Peyer's patch (tissue), 4 donors: ENCODE measurements at regions not wholly inside any gene's neighbourhood (a gene's known extent, or its start where the extent isn't known, plus 50 kb on each side); places are given as distances from the start of the nearest gene placed in this dataset.

Experiments
- POLR2A ChIP-seq, 2 donors: fragments of 450-650 bp; IDR thresholded peaks; one replicate each; pipeline ENCODE4 v1.5.1; 2017; ENCODE audit warnings: antibody characterized with exemption in 2 of 2, mild to moderate bottlenecking in 2 of 2, moderate library complexity in 2 of 2
- TF ChIP-seq, protein P1 (sequence below), 6 experiments: fragments of 450-650 bp in 4 of 6; fragments of 200-600 bp in 2 of 6; sonication (generic) in 1 of 6; IDR thresholded peaks; one replicate each; pipeline ENCODE4 v1.5.1; 2017 to 2019; ENCODE audit warnings: antibody characterized with exemption in 6 of 6, mild to moderate bottlenecking in 3 of 6, moderate library complexity in 1 of 6

- TF ChIP-seq, protein P1, sequence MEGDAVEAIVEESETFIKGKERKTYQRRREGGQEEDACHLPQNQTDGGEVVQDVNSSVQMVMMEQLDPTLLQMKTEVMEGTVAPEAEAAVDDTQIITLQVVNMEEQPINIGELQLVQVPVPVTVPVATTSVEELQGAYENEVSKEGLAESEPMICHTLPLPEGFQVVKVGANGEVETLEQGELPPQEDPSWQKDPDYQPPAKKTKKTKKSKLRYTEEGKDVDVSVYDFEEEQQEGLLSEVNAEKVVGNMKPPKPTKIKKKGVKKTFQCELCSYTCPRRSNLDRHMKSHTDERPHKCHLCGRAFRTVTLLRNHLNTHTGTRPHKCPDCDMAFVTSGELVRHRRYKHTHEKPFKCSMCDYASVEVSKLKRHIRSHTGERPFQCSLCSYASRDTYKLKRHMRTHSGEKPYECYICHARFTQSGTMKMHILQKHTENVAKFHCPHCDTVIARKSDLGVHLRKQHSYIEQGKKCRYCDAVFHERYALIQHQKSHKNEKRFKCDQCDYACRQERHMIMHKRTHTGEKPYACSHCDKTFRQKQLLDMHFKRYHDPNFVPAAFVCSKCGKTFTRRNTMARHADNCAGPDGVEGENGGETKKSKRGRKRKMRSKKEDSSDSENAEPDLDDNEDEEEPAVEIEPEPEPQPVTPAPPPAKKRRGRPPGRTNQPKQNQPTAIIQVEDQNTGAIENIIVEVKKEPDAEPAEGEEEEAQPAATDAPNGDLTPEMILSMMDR (IDR thresholded peaks at IDR 0.05), result no peak
- no peak for TF ChIP-seq POLR2A (IDR thresholded peaks at IDR 0.05)
These were observed 232.4 kb downstream of the SAMD5 start for GRCh38 chr6:147740916-147741315.
